M059J (cell line): ENCODE measurements at regions not wholly inside any gene's neighbourhood (a gene's known extent, or its start where the extent isn't known, plus 50 kb on each side); places are given as distances from the start of the nearest gene placed in this dataset.
A peak's percentile ranks its signal among the peaks of the same experiment; 100 is the strongest.

Source experiments
- DNase-seq: peaks from one replicate; pipeline ENCODE4 v3.0.0-alpha.2; 2012; ENCODE audit warnings: low read depth

- DNase-seq = no peak
These were observed 322.5 kb downstream of the HLX start for GRCh38 chr1:221201773-221202172.

GRCh38 chr1:221203224-221204054, 324.2 kb downstream of the HLX start:
- peak; percentile 75 for DNase-seq

- no peak for DNase-seq
These were observed 325.0 kb downstream of the HLX start for GRCh38 chr1:221204055-221204833.

- no peak for DNase-seq
These were observed 326.8 kb downstream of the HLX start for GRCh38 chr1:221206076-221206475.

- DNase-seq = no peak
These were observed 333.7 kb downstream of the HLX start for GRCh38 chr1:221212926-221213325.

- peak; percentile 44 for DNase-seq
These were observed 337.8 kb downstream of the HLX start for GRCh38 chr1:221217029-221217428.

- DNase-seq = no peak
These were observed 344.0 kb downstream of the HLX start for GRCh38 chr1:221223281-221223680.

- no peak for DNase-seq
These were observed 348.2 kb downstream of the HLX start for GRCh38 chr1:221227460-221227859.

- no peak for DNase-seq
These were observed 348.7 kb downstream of the HLX start for GRCh38 chr1:221227872-221228337.

GRCh38 chr1:221228594-221228993, 349.4 kb downstream of the HLX start:
- DNase-seq = no peak

GRCh38 chr1:221230605-221231004, 351.4 kb downstream of the HLX start:
- peak; percentile 88 for DNase-seq

- DNase-seq = peak; percentile 55
These were observed 355.5 kb downstream of the HLX start for GRCh38 chr1:221234791-221235190.

- no peak for DNase-seq
These were observed 358.3 kb downstream of the HLX start for GRCh38 chr1:221237587-221237986.

GRCh38 chr1:221239181-221239580, 359.9 kb downstream of the HLX start:
- DNase-seq = no peak

- no peak for DNase-seq
These were observed 360.5 kb downstream of the HLX start for GRCh38 chr1:221239792-221240191.

GRCh38 chr1:221240690-221241089, 361.4 kb downstream of the HLX start:
- DNase-seq = no peak

GRCh38 chr1:221241157-221241556, 361.9 kb downstream of the HLX start:
- DNase-seq = no peak

GRCh38 chr1:221241592-221241991, 362.3 kb downstream of the HLX start:
- peak; percentile 21 for DNase-seq

GRCh38 chr1:221246067-221246466, 366.8 kb downstream of the HLX start:
- no peak for DNase-seq

GRCh38 chr1:221246628-221247415, 367.6 kb downstream of the HLX start:
- DNase-seq = no peak

- no peak for DNase-seq
These were observed 372.3 kb downstream of the HLX start for GRCh38 chr1:221251580-221251979.

GRCh38 chr1:221254813-221255212, 375.6 kb downstream of the HLX start:
- no peak for DNase-seq
